ENCODE measurements at regions not wholly inside any gene's neighbourhood (a gene's known extent, or its start where the extent isn't known, plus 50 kb on each side); places are given as distances from the start of the nearest gene placed in this dataset.

- DNase-seq (ENCODE audit: extremely low spot score, unreplicated experiment): no peak
- Mint-ChIP-seq H3K4me1 (ENCODE audit: unreplicated experiment) (peaks cover 29% of the 10 kb centered on the region), H3K9me3 (no peaks in the 10 kb centered on the region), H3K36me3 (no peaks in the 10 kb centered on the region), H3K27me3 (peaks cover 7% of the 10 kb centered on the region), H3K4me3 (no peak overlapping the region), H3K27ac (no peak overlapping the region)
- TF ChIP-seq CTCF (conservative IDR thresholded peaks at IDR 0.05): no peak
Measured at GRCh38 chr6:113428702-113429101, 428.4 kb upstream of the MARCKS start.

GRCh38 chr6:113432521-113433334 lies 424.4 kb upstream of the MARCKS start:
- no peaks in the 10 kb centered on the region for H3K36me3 Mint-ChIP-seq
- TF ChIP-seq CTCF (conservative IDR thresholded peaks at IDR 0.05): no peak
- H3K4me1 Mint-ChIP-seq (ENCODE audit: unreplicated experiment): peaks cover 14% of the 10 kb centered on the region
- DNase-seq (ENCODE audit: extremely low spot score, unreplicated experiment): no peak
- H3K27ac Mint-ChIP-seq: peak overlapping the region; percentile 61
- H3K9me3 Mint-ChIP-seq: no peaks in the 10 kb centered on the region
- H3K27me3 Mint-ChIP-seq: peaks cover 2% of the 10 kb centered on the region
- H3K4me3 Mint-ChIP-seq: peak overlapping the region; percentile 0

- no peak for DNase-seq (ENCODE audit: extremely low spot score, unreplicated experiment)
- H3K4me1 Mint-ChIP-seq (ENCODE audit: unreplicated experiment): peaks cover 12% of the 10 kb centered on the region
- no peaks in the 10 kb centered on the region for H3K9me3 Mint-ChIP-seq
- H3K27ac Mint-ChIP-seq: peak overlapping the region; percentile 61
- TF ChIP-seq CTCF (conservative IDR thresholded peaks at IDR 0.05): no peak
- no peaks in the 10 kb centered on the region for H3K36me3 Mint-ChIP-seq
- no peaks in the 10 kb centered on the region for H3K27me3 Mint-ChIP-seq
- H3K4me3 Mint-ChIP-seq: peak overlapping the region; percentile 0
Measured at GRCh38 chr6:113433335-113433991, 423.7 kb upstream of the MARCKS start.

GRCh38 chr6:113434641-113435040 lies 422.5 kb upstream of the MARCKS start:
- Mint-ChIP-seq H3K4me1 (ENCODE audit: unreplicated experiment) (peaks cover 12% of the 10 kb centered on the region), H3K36me3 (no peaks in the 10 kb centered on the region), H3K27me3 (peaks cover 5% of the 10 kb centered on the region), H3K9me3 (no peaks in the 10 kb centered on the region), H3K4me3 (no peak overlapping the region), H3K27ac (no peak overlapping the region)
- DNase-seq (ENCODE audit: extremely low spot score, unreplicated experiment): no peak
- TF ChIP-seq CTCF (conservative IDR thresholded peaks at IDR 0.05): no peak

GRCh38 chr6:113437566-113437965 lies 419.6 kb upstream of the MARCKS start:
- DNase-seq (ENCODE audit: extremely low spot score, unreplicated experiment): no peak
- Mint-ChIP-seq H3K27ac (no peak overlapping the region), H3K4me1 (ENCODE audit: unreplicated experiment) (peaks cover 12% of the 10 kb centered on the region), H3K4me3 (no peak overlapping the region), H3K27me3 (peaks cover 8% of the 10 kb centered on the region), H3K36me3 (no peaks in the 10 kb centered on the region), H3K9me3 (no peaks in the 10 kb centered on the region)
- no peak for TF ChIP-seq CTCF (conservative IDR thresholded peaks at IDR 0.05)
